Omental fat pad (tissue), 3 donors: ENCODE measurements at regions not wholly inside any gene's neighbourhood (a gene's known extent, or its start where the extent isn't known, plus 50 kb on each side); places are given as distances from the start of the nearest gene placed in this dataset.
"Not testable (repeated sequence)": the region's sequence is repeated elsewhere in the genome, so short reads cannot be mapped to it uniquely, and the experiment has no call there.

Experiments
- ATAC-seq: fragments of 150-250 bp; one replicate; pipeline ENCODE4 v1.9.1; 2016; ENCODE audit warnings: mild to moderate bottlenecking, moderate library complexity; ENCODE audit not compliant: low FRiP score
- DNase-seq: peaks from one replicate; pipeline ENCODE4 v3.0.0-alpha.2; 2019; ENCODE audit warnings: low spot score
- TF ChIP-seq, protein P1 (sequence below), 3 donors: fragments of 450-650 bp; IDR thresholded peaks; one replicate each; pipeline ENCODE4 v1.5.1; 2016 to 2017; ENCODE audit warnings: antibody characterized with exemption in 3 of 3, mild to moderate bottlenecking in 3 of 3, moderate library complexity in 2 of 3

- DNase-seq = no peak
- TF ChIP-seq, protein P1, sequence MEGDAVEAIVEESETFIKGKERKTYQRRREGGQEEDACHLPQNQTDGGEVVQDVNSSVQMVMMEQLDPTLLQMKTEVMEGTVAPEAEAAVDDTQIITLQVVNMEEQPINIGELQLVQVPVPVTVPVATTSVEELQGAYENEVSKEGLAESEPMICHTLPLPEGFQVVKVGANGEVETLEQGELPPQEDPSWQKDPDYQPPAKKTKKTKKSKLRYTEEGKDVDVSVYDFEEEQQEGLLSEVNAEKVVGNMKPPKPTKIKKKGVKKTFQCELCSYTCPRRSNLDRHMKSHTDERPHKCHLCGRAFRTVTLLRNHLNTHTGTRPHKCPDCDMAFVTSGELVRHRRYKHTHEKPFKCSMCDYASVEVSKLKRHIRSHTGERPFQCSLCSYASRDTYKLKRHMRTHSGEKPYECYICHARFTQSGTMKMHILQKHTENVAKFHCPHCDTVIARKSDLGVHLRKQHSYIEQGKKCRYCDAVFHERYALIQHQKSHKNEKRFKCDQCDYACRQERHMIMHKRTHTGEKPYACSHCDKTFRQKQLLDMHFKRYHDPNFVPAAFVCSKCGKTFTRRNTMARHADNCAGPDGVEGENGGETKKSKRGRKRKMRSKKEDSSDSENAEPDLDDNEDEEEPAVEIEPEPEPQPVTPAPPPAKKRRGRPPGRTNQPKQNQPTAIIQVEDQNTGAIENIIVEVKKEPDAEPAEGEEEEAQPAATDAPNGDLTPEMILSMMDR (IDR thresholded peaks at IDR 0.05) = no peak
- no peak for ATAC-seq
These were observed 522.8 kb downstream of the DMRTA1 start for GRCh38 chr9:22969350-22969979.

GRCh38 chr9:22970434-22970975 lies 523.9 kb downstream of the DMRTA1 start:
- ATAC-seq (no peak), DNase-seq (no peak)
- TF ChIP-seq, protein P1 (IDR thresholded peaks at IDR 0.05) = no peak

DNA sequence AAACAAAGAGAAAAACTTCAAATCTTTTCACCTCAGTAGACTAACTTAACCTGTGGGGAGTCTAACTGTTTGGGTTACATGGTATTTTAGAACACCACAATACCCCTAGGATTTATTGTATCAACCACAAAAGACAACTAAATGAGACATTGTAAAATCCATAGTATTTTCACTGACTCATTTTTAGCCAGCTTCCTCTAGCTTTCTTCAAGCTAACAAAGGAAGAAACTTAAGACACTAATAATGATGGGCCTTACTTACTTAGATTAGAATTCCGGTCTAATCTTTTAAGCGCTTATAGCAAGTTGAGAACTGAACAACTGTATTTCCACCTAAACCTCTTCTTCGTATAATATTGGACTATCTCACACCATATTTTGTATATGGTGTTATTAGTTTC lies 529.3 kb downstream of the DMRTA1 start:
- TF ChIP-seq, protein P1 (IDR thresholded peaks at IDR 0.05) = no peak
- no peak for DNase-seq
- no peak for ATAC-seq

DNA sequence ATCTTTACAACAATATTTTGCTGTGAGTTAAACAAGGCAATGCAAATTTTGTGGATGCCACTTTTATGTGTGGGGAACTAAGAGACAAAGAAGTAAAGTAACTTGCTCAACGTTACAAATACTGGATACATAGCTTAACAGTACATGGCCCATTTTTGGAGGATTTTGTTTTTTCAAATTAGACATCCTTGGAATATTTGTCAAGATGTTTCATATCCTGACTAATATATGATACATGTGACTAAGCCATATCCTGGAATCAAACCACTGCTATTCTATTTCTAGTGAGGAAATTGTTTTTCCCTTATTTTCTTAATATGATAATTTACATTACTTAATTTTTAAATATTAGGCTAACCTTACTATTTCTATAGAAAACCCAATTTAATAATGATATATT lies 529.8 kb downstream of the DMRTA1 start:
- DNase-seq (no peak), ATAC-seq (no peak)
- TF ChIP-seq, protein P1 (IDR thresholded peaks at IDR 0.05) = no peak

DNA sequence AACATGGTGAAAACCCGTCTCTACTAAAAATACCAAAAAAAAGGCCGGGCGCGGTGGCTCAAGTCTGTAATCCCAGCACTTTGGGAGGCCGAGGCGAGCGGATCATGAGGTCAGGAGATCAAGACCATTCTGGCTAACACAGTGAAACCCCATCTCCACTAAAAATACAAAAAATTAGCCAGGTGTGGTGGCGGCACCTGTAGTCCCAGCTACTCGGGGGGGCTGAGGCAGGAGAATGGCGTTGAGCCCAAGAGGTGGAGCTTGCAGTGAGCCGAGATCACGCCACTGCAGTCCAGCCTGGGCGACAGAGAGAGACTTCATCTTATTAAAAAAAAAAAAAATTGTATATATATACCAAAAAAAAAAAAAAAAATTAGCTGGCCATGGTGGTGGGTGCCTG lies 533.8 kb downstream of the DMRTA1 start:
- not testable (repeated sequence) for DNase-seq, ATAC-seq

- TF ChIP-seq, protein P1 (IDR thresholded peaks at IDR 0.05) = no peak
- no peak for DNase-seq
- ATAC-seq = no peak
These were observed 539.9 kb downstream of the DMRTA1 start for GRCh38 chr9:22986556-22986955.

DNA sequence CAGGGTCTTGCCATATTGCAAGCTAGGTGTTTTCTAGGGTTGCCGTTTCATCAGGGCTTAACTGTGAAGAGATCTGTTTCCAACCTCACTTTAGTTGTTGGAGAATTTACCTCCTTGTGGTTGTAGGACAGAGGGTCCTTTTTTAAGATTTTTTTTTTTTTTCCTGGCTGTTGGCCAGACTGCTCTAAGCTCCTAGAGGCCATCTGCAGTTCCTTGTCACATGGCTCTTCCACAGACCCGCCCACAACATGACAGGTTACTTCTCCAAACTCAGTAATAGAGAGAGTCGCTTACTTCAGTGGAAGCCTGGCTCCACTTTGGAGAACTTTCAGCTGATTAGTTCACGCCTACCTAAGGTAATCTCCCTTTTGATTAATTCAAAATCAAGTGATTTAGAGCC lies 543.7 kb downstream of the DMRTA1 start:
- ATAC-seq = no peak

More for the DNA sequence above, 543.7 kb downstream of the DMRTA1 start:
- DNase-seq = no peak
- TF ChIP-seq, protein P1 (IDR thresholded peaks at IDR 0.05) = no peak
